ENCODE measurements at regions not wholly inside any gene's neighbourhood (a gene's known extent, or its start where the extent isn't known, plus 50 kb on each side); places are given as distances from the start of the nearest gene placed in this dataset.
A peak's percentile ranks its signal among the peaks of the same experiment; 100 is the strongest.

- peak overlapping the region; percentile 68 for H3K27ac ChIP-seq (ENCODE audit: poor library complexity, severe bottlenecking)
- TF ChIP-seq, protein P1, sequence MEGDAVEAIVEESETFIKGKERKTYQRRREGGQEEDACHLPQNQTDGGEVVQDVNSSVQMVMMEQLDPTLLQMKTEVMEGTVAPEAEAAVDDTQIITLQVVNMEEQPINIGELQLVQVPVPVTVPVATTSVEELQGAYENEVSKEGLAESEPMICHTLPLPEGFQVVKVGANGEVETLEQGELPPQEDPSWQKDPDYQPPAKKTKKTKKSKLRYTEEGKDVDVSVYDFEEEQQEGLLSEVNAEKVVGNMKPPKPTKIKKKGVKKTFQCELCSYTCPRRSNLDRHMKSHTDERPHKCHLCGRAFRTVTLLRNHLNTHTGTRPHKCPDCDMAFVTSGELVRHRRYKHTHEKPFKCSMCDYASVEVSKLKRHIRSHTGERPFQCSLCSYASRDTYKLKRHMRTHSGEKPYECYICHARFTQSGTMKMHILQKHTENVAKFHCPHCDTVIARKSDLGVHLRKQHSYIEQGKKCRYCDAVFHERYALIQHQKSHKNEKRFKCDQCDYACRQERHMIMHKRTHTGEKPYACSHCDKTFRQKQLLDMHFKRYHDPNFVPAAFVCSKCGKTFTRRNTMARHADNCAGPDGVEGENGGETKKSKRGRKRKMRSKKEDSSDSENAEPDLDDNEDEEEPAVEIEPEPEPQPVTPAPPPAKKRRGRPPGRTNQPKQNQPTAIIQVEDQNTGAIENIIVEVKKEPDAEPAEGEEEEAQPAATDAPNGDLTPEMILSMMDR (IDR thresholded peaks at IDR 0.05; ENCODE audit: poor library complexity, severe bottlenecking): no peak
- no peak for ATAC-seq (ENCODE audit: low read depth)
- H3K36me3 ChIP-seq (ENCODE audit: low read depth): no peaks in the 10 kb centered on the region
- H3K27me3 ChIP-seq (ENCODE audit: insufficient read depth, poor library complexity, severe bottlenecking): no peaks in the 10 kb centered on the region
- no peak overlapping the region for H3K4me3 ChIP-seq (ENCODE audit: severe bottlenecking)
- no peak for DNase-seq (ENCODE audit: low spot score)
- H3K4me1 ChIP-seq (ENCODE audit: insufficient read depth, poor library complexity, severe bottlenecking): peaks cover 17% of the 10 kb centered on the region
- no peaks in the 10 kb centered on the region for H3K9me3 ChIP-seq (ENCODE audit: severe bottlenecking)
Measured at GRCh38 chr1:78255383-78255782, 209.6 kb downstream of the GIPC2 start.

DNA sequence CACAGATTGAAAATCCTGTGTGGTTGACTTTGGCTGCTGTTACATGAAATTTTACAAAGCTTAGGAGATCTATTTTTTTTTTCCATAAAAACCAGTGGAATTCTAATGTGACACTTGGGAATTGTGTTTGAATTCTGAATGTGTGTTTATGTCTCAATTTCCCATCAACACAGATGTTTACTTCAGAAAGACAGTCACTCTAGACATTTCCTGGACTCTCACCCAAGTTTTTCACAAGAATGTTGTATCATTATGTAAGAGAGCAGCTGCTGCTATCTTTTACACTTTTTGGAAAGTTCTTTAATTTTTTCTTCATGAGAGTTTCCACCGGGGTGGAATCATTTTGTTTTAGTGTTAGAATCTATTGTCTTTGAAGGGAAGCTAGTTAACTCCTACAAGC lies 210.1 kb downstream of the GIPC2 start:
- TF ChIP-seq, protein P1 (IDR thresholded peaks at IDR 0.05; ENCODE audit: poor library complexity, severe bottlenecking): no peak
- ATAC-seq (ENCODE audit: low read depth) (no peak), DNase-seq (ENCODE audit: low spot score) (no peak)
- Histone ChIP-seq H3K4me1 (ENCODE audit: insufficient read depth, poor library complexity, severe bottlenecking) (peaks cover 17% of the 10 kb centered on the region), H3K27me3 (ENCODE audit: insufficient read depth, poor library complexity, severe bottlenecking) (no peaks in the 10 kb centered on the region), H3K9me3 (ENCODE audit: severe bottlenecking) (no peaks in the 10 kb centered on the region), H3K27ac (ENCODE audit: poor library complexity, severe bottlenecking) (peak overlapping the region; percentile 68), H3K4me3 (ENCODE audit: severe bottlenecking) (no peak overlapping the region), H3K36me3 (ENCODE audit: low read depth) (no peaks in the 10 kb centered on the region)

DNA sequence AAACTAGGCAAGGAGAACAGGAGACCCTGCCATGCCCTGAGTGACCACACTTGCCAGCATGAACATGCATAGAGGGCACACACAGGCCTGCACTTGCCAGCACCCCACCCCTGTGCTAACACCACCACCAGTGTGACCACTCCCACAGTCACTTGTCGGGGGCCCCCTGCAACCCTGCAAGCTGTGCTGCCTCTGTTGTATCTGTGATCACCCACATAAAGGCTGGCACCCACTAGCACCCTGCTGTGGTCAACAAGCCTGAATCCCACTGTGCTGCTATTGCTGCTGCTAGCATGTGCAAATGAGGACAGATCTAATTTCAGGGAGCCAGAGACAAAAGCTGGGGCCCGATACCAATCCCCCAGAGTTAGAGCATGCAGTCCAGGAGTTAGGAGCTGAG lies 217.7 kb downstream of the GIPC2 start:
- no peaks in the 10 kb centered on the region for H3K27me3 ChIP-seq (ENCODE audit: insufficient read depth, poor library complexity, severe bottlenecking)
- no peaks in the 10 kb centered on the region for H3K36me3 ChIP-seq (ENCODE audit: low read depth)
- no peak overlapping the region for H3K27ac ChIP-seq (ENCODE audit: poor library complexity, severe bottlenecking)
- no peak overlapping the region for H3K4me3 ChIP-seq (ENCODE audit: severe bottlenecking)
- no peaks in the 10 kb centered on the region for H3K4me1 ChIP-seq (ENCODE audit: insufficient read depth, poor library complexity, severe bottlenecking)
- ATAC-seq (ENCODE audit: low read depth): no peak
- no peak for DNase-seq (ENCODE audit: low spot score)
- no peaks in the 10 kb centered on the region for H3K9me3 ChIP-seq (ENCODE audit: severe bottlenecking)
- TF ChIP-seq, protein P1 (IDR thresholded peaks at IDR 0.05; ENCODE audit: poor library complexity, severe bottlenecking): no peak

DNA sequence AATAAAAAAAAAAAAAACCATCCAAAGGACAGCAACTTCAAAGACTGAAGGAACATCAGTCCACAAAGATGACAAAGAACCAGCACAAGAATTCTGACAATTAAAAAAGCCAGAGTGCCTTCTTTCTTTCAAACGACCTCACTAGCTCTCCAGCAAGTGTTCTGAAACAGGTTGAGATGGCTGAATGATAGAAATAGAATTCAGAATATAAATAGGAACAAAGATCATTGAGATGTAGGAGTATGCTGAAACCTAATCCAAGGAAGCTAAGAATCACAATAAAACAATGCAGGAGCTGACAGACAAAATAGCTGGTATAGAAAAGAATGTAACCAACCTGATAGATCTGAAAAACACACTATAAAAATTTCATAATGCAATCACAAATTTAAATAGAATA lies 218.2 kb downstream of the GIPC2 start:
- TF ChIP-seq, protein P1 (IDR thresholded peaks at IDR 0.05; ENCODE audit: poor library complexity, severe bottlenecking): no peak
- H3K4me1 ChIP-seq (ENCODE audit: insufficient read depth, poor library complexity, severe bottlenecking): no peaks in the 10 kb centered on the region
- H3K27me3 ChIP-seq (ENCODE audit: insufficient read depth, poor library complexity, severe bottlenecking): no peaks in the 10 kb centered on the region
- ATAC-seq (ENCODE audit: low read depth): no peak
- H3K9me3 ChIP-seq (ENCODE audit: severe bottlenecking): no peaks in the 10 kb centered on the region
- H3K4me3 ChIP-seq (ENCODE audit: severe bottlenecking): no peak overlapping the region
- no peaks in the 10 kb centered on the region for H3K36me3 ChIP-seq (ENCODE audit: low read depth)
- H3K27ac ChIP-seq (ENCODE audit: poor library complexity, severe bottlenecking): no peak overlapping the region
- DNase-seq (ENCODE audit: low spot score): no peak

DNA sequence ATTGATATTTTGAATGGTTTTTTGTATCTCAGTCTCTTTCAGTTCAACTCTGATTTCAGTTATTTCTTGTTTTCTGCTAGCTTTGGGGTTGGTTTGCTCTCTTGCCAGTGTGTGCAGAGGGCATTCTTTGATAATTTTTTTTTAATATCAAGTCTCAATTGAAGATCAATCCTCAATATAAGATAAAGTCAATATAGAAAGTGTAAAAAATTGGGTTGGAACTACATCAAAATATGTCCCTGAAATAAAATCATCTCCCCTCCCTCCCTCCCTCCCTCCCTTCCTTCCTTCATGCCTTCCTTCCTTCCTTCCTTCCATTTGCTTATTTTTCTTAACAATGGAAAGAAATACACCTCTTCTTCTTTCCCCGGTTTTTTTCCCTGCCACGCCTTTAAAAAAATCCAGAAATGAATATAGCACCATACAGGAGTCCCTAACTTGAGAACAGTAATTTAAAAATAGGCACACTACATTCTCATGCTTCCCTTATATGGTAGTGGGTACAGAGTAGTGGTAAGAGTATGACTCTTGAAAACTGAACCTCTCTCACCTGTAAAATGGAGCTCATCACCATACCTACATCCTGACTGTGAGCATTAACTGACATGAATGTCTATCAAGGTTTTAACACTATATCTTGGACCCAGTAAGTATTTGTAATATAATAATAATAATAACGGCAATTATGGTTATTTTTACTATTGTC lies 221.9 kb downstream of the GIPC2 start:
- no peaks in the 10 kb centered on the region for H3K9me3 ChIP-seq (ENCODE audit: severe bottlenecking)
- no peak for DNase-seq (ENCODE audit: low spot score)
- no peak overlapping the region for H3K4me3 ChIP-seq (ENCODE audit: severe bottlenecking)
- no peaks in the 10 kb centered on the region for H3K4me1 ChIP-seq (ENCODE audit: insufficient read depth, poor library complexity, severe bottlenecking)
- TF ChIP-seq, protein P1 (IDR thresholded peaks at IDR 0.05; ENCODE audit: poor library complexity, severe bottlenecking): no peak
- no peaks in the 10 kb centered on the region for H3K27me3 ChIP-seq (ENCODE audit: insufficient read depth, poor library complexity, severe bottlenecking)
- H3K36me3 ChIP-seq (ENCODE audit: low read depth): no peaks in the 10 kb centered on the region
- ATAC-seq (ENCODE audit: low read depth): no peak
- no peak overlapping the region for H3K27ac ChIP-seq (ENCODE audit: poor library complexity, severe bottlenecking)
